ENCODE measurements at regions not wholly inside any gene's neighbourhood (a gene's known extent, or its start where the extent isn't known, plus 50 kb on each side); places are given as distances from the start of the nearest gene placed in this dataset.

- no peaks in the 10 kb centered on the region for H3K9me3 ChIP-seq
- H3K27me3 ChIP-seq: no peaks in the 10 kb centered on the region
- TF ChIP-seq, protein P1, sequence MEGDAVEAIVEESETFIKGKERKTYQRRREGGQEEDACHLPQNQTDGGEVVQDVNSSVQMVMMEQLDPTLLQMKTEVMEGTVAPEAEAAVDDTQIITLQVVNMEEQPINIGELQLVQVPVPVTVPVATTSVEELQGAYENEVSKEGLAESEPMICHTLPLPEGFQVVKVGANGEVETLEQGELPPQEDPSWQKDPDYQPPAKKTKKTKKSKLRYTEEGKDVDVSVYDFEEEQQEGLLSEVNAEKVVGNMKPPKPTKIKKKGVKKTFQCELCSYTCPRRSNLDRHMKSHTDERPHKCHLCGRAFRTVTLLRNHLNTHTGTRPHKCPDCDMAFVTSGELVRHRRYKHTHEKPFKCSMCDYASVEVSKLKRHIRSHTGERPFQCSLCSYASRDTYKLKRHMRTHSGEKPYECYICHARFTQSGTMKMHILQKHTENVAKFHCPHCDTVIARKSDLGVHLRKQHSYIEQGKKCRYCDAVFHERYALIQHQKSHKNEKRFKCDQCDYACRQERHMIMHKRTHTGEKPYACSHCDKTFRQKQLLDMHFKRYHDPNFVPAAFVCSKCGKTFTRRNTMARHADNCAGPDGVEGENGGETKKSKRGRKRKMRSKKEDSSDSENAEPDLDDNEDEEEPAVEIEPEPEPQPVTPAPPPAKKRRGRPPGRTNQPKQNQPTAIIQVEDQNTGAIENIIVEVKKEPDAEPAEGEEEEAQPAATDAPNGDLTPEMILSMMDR (IDR thresholded peaks at IDR 0.05): no peak
- H3K36me3 ChIP-seq: no peaks in the 10 kb centered on the region
- no peaks in the 10 kb centered on the region for H3K4me1 ChIP-seq (ENCODE audit: control insufficient read depth in 1 of 2, insufficient read depth in 1 of 2, low read depth in 1 of 2, low read length in 1 of 2)
- H3K27ac ChIP-seq: no peak overlapping the region
- no peak overlapping the region for H3K4me3 ChIP-seq (ENCODE audit: low read depth in 1 of 2, low read length in 1 of 2)
These were observed 282.3 kb upstream of the TBL1XR1 start for GRCh38 chr3:177479630-177480029.

DNA sequence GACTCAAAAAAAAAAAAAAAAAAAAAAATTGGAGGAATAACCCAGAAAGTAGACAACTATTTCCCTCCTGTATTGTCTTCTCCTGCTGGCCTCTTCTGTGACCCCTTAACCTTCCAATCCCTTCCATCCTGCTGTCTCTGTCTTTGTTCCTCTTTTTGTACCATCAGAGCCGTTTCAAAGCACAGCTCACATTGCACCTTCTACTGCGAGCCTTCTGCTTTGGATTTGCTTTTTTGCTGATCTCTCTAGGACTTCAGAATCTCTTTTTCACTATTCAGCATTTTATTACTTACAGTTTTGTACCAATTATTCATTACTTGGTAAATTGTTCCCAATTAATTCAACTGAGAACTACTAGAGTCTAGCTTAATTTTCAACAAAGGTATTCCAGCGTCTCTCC is 284.0 kb upstream of the TBL1XR1 start:
- Histone ChIP-seq H3K27me3 (no peaks in the 10 kb centered on the region), H3K4me1 (ENCODE audit: control insufficient read depth in 1 of 2, insufficient read depth in 1 of 2, low read depth in 1 of 2, low read length in 1 of 2) (no peaks in the 10 kb centered on the region), H3K4me3 (ENCODE audit: low read depth in 1 of 2, low read length in 1 of 2) (no peak overlapping the region), H3K9me3 (no peaks in the 10 kb centered on the region), H3K36me3 (no peaks in the 10 kb centered on the region), H3K27ac (no peak overlapping the region)
- TF ChIP-seq, protein P1 (IDR thresholded peaks at IDR 0.05): no peak

- no peaks in the 10 kb centered on the region for H3K27me3 ChIP-seq
- H3K9me3 ChIP-seq: no peaks in the 10 kb centered on the region
- TF ChIP-seq, protein P1 (IDR thresholded peaks at IDR 0.05): no peak
- H3K4me1 ChIP-seq (ENCODE audit: control insufficient read depth in 1 of 2, insufficient read depth in 1 of 2, low read depth in 1 of 2, low read length in 1 of 2): no peaks in the 10 kb centered on the region
- H3K27ac ChIP-seq: no peak overlapping the region
- no peak overlapping the region for H3K4me3 ChIP-seq (ENCODE audit: low read depth in 1 of 2, low read length in 1 of 2)
- H3K36me3 ChIP-seq: no peaks in the 10 kb centered on the region
These were observed 284.9 kb upstream of the TBL1XR1 start for GRCh38 chr3:177482048-177482691.

DNA sequence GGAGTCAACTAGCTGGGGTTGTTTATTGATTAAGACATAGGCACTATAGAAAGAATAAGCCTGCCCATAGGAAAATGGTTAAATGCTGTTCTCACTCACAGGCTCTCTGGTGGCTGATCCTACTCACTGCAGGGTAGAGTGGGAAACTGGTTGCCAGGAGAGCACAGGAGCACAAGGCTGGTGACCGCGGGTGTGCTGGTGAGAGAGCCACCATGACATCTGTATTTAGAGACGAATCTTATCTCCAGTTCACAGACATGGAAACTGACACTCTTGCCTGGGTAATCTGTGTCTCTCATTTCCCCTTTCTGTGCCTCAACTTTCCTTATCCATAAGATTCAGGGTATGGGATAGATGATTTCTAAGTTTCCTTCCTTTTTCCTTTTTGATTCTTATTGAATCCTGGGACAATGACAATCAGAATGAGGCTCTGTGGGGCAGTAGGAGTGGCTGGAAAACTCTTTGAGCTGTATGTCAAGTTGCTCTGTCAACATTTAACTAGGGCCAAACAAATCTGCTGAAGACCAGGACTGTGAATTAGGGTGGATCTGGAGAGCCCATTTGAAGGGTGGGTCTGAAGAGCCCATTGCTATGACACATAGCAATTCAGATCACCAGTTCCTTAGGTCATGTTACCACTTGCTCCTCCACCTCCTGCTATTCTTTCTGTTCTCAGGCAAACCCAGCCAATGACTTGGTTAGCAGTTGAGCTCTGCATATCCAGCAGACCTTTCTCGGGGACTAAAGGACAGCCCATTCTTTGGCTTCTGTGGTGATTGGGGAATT is 286.1 kb upstream of the TBL1XR1 start:
- no peak overlapping the region for H3K27ac ChIP-seq
- no peaks in the 10 kb centered on the region for H3K4me1 ChIP-seq (ENCODE audit: control insufficient read depth in 1 of 2, insufficient read depth in 1 of 2, low read depth in 1 of 2, low read length in 1 of 2)
- H3K9me3 ChIP-seq: no peaks in the 10 kb centered on the region
- no peak overlapping the region for H3K4me3 ChIP-seq (ENCODE audit: low read depth in 1 of 2, low read length in 1 of 2)
- H3K36me3 ChIP-seq: no peaks in the 10 kb centered on the region
- TF ChIP-seq, protein P1 (IDR thresholded peaks at IDR 0.05): no peak
- no peaks in the 10 kb centered on the region for H3K27me3 ChIP-seq

- Histone ChIP-seq H3K27me3 (no peaks in the 10 kb centered on the region), H3K36me3 (no peaks in the 10 kb centered on the region), H3K4me1 (ENCODE audit: control insufficient read depth in 1 of 2, insufficient read depth in 1 of 2, low read depth in 1 of 2, low read length in 1 of 2) (no peaks in the 10 kb centered on the region), H3K4me3 (ENCODE audit: low read depth in 1 of 2, low read length in 1 of 2) (no peak overlapping the region), H3K9me3 (no peaks in the 10 kb centered on the region), H3K27ac (no peak overlapping the region)
- TF ChIP-seq, protein P1 (IDR thresholded peaks at IDR 0.05): no peak
These were observed 286.9 kb upstream of the TBL1XR1 start for GRCh38 chr3:177484206-177484605.
